Smooth muscle cell (in vitro differentiated cells): ENCODE measurements at regions not wholly inside any gene's neighbourhood (a gene's known extent, or its start where the extent isn't known, plus 50 kb on each side); places are given as distances from the start of the nearest gene placed in this dataset.

ENCODE experiments used
- DNase-seq: peaks from one replicate; lab custom pipeline; 2025; ENCODE audit not compliant: unreplicated experiment; lab: John Stamatoyannopoulos, UW
- H2AFZ ChIP-seq: fragments of 200-600 bp; sonication (generic); 2 replicates; pipeline ENCODE4 v1.6.0; 2016; ENCODE audit warnings: antibody characterized with exemption, low read depth, mild to moderate bottlenecking
- H3F3A ChIP-seq: fragments of 200-600 bp; sonication (generic); 2 replicates; pipeline ENCODE4 v1.6.0; 2017; ENCODE audit warnings: antibody characterized with exemption, low read depth
- H3K27ac ChIP-seq: fragments of 200-600 bp; sonication (generic); 2 replicates; pipeline ENCODE4 v1.5.1; 2016; ENCODE audit warnings: low read depth, mild to moderate bottlenecking
- H3K27me3 ChIP-seq: fragments of 200-600 bp; sonication (generic); 2 replicates; pipeline ENCODE4 v1.6.1; 2016; ENCODE audit warnings: low read depth, mild to moderate bottlenecking
- H3K36me3 ChIP-seq: fragments of 200-600 bp; sonication (generic); 2 replicates; pipeline ENCODE4 v1.5.1; 2016; ENCODE audit warnings: low read depth
- H3K4me1 ChIP-seq: fragments of 200-600 bp; sonication (generic); 2 replicates; pipeline ENCODE4 v1.5.1; 2016; ENCODE audit warnings: low read depth
- H3K4me2 ChIP-seq: fragments of 200-600 bp; sonication (generic); 2 replicates; pipeline ENCODE4 v1.6.0; 2016; ENCODE audit warnings: mild to moderate bottlenecking
- H3K4me3 ChIP-seq: fragments of 200-600 bp; sonication (generic); 2 replicates; pipeline ENCODE4 v1.5.1; 2016; ENCODE audit warnings: mild to moderate bottlenecking
- H3K79me2 ChIP-seq: fragments of 200-600 bp; sonication (generic); 2 replicates; pipeline ENCODE4 v1.6.0; 2016; ENCODE audit warnings: low read depth, mild to moderate bottlenecking
- H3K9ac ChIP-seq: fragments of 200-600 bp; sonication (generic); 2 replicates; pipeline ENCODE4 v1.6.0; 2016; ENCODE audit warnings: low read depth
- H3K9me3 ChIP-seq: fragments of 200-600 bp; sonication (generic); replicated peaks from 2 replicates; pipeline ENCODE4 v1.5.1; 2016; ENCODE audit warnings: low read depth
- H4K20me1 ChIP-seq: fragments of 200-600 bp; sonication (generic); 2 replicates; pipeline ENCODE4 v1.6.0; 2016; ENCODE audit warnings: low read depth
- WGBS: methylation state at CpG from one replicate; pipeline ENCODE4 v1.1.7; 2016; ENCODE audit warnings: low lambda C conversion rate; 5-methylcytosine and 5-hydroxymethylcytosine counted together
- TF ChIP-seq, protein P1 (sequence below): fragments of 200-600 bp; sonication (generic); IDR thresholded peaks from 2 replicates; pipeline ENCODE4 v1.5.1; 2017; ENCODE audit warnings: borderline replicate concordance, mild to moderate bottlenecking, antibody characterized with exemption; ENCODE audit not compliant: insufficient read depth, poor library complexity, severe bottlenecking

GRCh38 chr3:62926494-62926893, 51.3 kb upstream of the CADPS start:
- no peak for DNase-seq

GRCh38 chr3:62928256-62928655, 53.0 kb upstream of the CADPS start:
- no peaks in the 10 kb centered on the region for H3K36me3 ChIP-seq
- no peaks in the 10 kb centered on the region for H3K27me3 ChIP-seq
- H3K27ac ChIP-seq: no peak overlapping the region
- H4K20me1 ChIP-seq: no peaks in the 10 kb centered on the region
- no peak overlapping the region for H3K9ac ChIP-seq
- H3K79me2 ChIP-seq: no peaks in the 10 kb centered on the region
- DNase-seq: no peak
- H3K4me1 ChIP-seq: peaks cover 3% of the 10 kb centered on the region
- TF ChIP-seq, protein P1, sequence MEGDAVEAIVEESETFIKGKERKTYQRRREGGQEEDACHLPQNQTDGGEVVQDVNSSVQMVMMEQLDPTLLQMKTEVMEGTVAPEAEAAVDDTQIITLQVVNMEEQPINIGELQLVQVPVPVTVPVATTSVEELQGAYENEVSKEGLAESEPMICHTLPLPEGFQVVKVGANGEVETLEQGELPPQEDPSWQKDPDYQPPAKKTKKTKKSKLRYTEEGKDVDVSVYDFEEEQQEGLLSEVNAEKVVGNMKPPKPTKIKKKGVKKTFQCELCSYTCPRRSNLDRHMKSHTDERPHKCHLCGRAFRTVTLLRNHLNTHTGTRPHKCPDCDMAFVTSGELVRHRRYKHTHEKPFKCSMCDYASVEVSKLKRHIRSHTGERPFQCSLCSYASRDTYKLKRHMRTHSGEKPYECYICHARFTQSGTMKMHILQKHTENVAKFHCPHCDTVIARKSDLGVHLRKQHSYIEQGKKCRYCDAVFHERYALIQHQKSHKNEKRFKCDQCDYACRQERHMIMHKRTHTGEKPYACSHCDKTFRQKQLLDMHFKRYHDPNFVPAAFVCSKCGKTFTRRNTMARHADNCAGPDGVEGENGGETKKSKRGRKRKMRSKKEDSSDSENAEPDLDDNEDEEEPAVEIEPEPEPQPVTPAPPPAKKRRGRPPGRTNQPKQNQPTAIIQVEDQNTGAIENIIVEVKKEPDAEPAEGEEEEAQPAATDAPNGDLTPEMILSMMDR: no peak
- no peak overlapping the region for H3K4me2 ChIP-seq
- H2AFZ ChIP-seq: no peak overlapping the region
- no peaks in the 10 kb centered on the region for H3K9me3 ChIP-seq
- no peak overlapping the region for H3K4me3 ChIP-seq
- no peaks in the 10 kb centered on the region for H3F3A ChIP-seq
- 68% methylated on average over 1 of the region's 1 CpG for WGBS

More at GRCh38 chr3:62926494-62926893, 51.3 kb upstream of the CADPS start:
- no peak overlapping the region for H2AFZ ChIP-seq
- H3F3A ChIP-seq: peaks cover 3% of the 10 kb centered on the region
- no peak overlapping the region for H3K9ac ChIP-seq
- no peaks in the 10 kb centered on the region for H3K79me2 ChIP-seq
- no peaks in the 10 kb centered on the region for H3K27me3 ChIP-seq
- no peaks in the 10 kb centered on the region for H3K9me3 ChIP-seq
- H3K4me2 ChIP-seq: no peak overlapping the region
- H3K4me3 ChIP-seq: no peak overlapping the region
- H3K4me1 ChIP-seq: peaks cover 3% of the 10 kb centered on the region
- no peaks in the 10 kb centered on the region for H3K36me3 ChIP-seq
- TF ChIP-seq, protein P1: no peak
- no peaks in the 10 kb centered on the region for H4K20me1 ChIP-seq
- 58% methylated on average over 5 of the region's 5 CpGs for WGBS
- H3K27ac ChIP-seq: no peak overlapping the region

DNA sequence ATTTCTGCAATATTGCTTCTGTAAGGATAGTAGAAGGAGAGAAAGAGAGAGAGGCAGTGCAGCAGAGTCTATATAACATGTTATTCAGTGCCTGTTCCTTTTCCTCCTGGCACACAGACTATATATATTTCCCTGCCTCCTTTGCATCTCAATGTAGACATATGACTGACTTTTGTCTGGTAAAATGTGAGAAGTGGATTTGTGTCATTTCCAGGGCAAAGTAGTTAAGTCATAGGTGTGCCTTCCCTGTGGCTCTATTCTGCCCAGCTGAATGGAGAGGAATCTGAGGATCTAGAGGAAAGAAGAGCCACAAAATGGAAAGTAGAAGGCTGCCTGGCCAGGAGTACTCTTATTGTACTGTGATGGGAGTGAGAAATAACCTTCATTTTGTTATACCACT, 54.6 kb upstream of the CADPS start:
- Histone ChIP-seq H3K79me2 (no peaks in the 10 kb centered on the region), H3K36me3 (no peaks in the 10 kb centered on the region), H3K9me3 (no peaks in the 10 kb centered on the region), H3K4me2 (no peak overlapping the region), H3K4me1 (peaks cover 3% of the 10 kb centered on the region), H3K27me3 (no peaks in the 10 kb centered on the region), H3F3A (no peaks in the 10 kb centered on the region), H3K4me3 (no peak overlapping the region), H3K9ac (no peak overlapping the region), H2AFZ (no peak overlapping the region), H4K20me1 (no peaks in the 10 kb centered on the region), H3K27ac (no peak overlapping the region)
- TF ChIP-seq, protein P1: no peak
- DNase-seq: no peak

- Histone ChIP-seq H4K20me1 (no peaks in the 10 kb centered on the region), H3K4me1 (peaks cover 4% of the 10 kb centered on the region), H3K4me3 (no peak overlapping the region), H3K36me3 (no peaks in the 10 kb centered on the region), H3K27me3 (no peaks in the 10 kb centered on the region), H2AFZ (no peak overlapping the region), H3K9ac (no peak overlapping the region), H3F3A (no peaks in the 10 kb centered on the region), H3K27ac (no peak overlapping the region), H3K4me2 (no peak overlapping the region), H3K9me3 (no peaks in the 10 kb centered on the region), H3K79me2 (no peaks in the 10 kb centered on the region)
- WGBS: 86% methylated on average over 1 of the region's 1 CpG
- TF ChIP-seq, protein P1: no peak
- no peak for DNase-seq
Measured at GRCh38 chr3:62935793-62936192, 60.6 kb upstream of the CADPS start.
